Caco-2 (cell line): ENCODE measurements at regions not wholly inside any gene's neighbourhood (a gene's known extent, or its start where the extent isn't known, plus 50 kb on each side); places are given as distances from the start of the nearest gene placed in this dataset.

Experiments used
- BruUV-seq: library from RNA; stranded (reverse); fragments of 400-500 nt; replicated peaks from 2 replicates; lab custom pipeline; 2021; lab: Mats Ljungman, UMichigan
- CTCF ChIA-PET: fragments of 300-600 bp; sonication (Branson Sonifier 250); formaldehyde crosslinking; loops from one replicate; lab custom pipeline; 2022; ENCODE audit warnings: antibody characterized with exemption; lab: Charles Lee
- POLR2A ChIA-PET: fragments of 300-600 bp; sonication (Branson Sonifier 250); formaldehyde crosslinking; loops from one replicate; lab custom pipeline; 2022; ENCODE audit warnings: antibody characterized with exemption; lab: Charles Lee
- DNase-seq, 2 experiments: peaks; one replicate each; pipeline versions ENCODE4 v3.0.0 to v3.0.0-alpha.2; 2020 to 2022
- H3K27me3 ChIP-seq: replicated peaks from 2 replicates; pipeline ENCODE4 v1.6.0; 2011; ENCODE audit warnings: low read length; ENCODE audit not compliant: control insufficient read depth, insufficient read depth
- H3K36me3 ChIP-seq: 2 replicates; pipeline ENCODE4 v1.5.1; 2011; ENCODE audit warnings: low read length; ENCODE audit not compliant: control insufficient read depth, insufficient read depth
- H3K4me1 ChIP-seq: fragments of 250-450 bp; sonication (Bioruptor Pico); 2 replicates; pipeline ENCODE4 v1.5.1; 2020; ENCODE audit warnings: mild to moderate bottlenecking
- H3K4me3 ChIP-seq: 2 replicates; pipeline ENCODE4 v1.5.1; 2011; ENCODE audit warnings: low read depth, mild to moderate bottlenecking, control low read depth, low read length
- H3K9me3 ChIP-seq: fragments of 250-450 bp; sonication (Bioruptor Pico); 2 replicates; pipeline ENCODE4 v1.5.1; 2020; ENCODE audit warnings: mild to moderate bottlenecking, moderate library complexity
- H3K27ac Mint-ChIP-seq: one replicate; pipeline ENCODE4 v1.8.0; 2022; ENCODE audit warnings: mixed read lengths; ENCODE audit not compliant: unreplicated experiment
- H3K27me3 Mint-ChIP-seq: one replicate; pipeline ENCODE4 v1.8.0; 2022; ENCODE audit warnings: mixed read lengths; ENCODE audit not compliant: insufficient read depth, unreplicated experiment
- H3K36me3 Mint-ChIP-seq: one replicate; pipeline ENCODE4 v1.8.0; 2022; ENCODE audit warnings: mild to moderate bottlenecking, mixed read lengths; ENCODE audit not compliant: insufficient read depth, unreplicated experiment
- H3K4me1 Mint-ChIP-seq: one replicate; pipeline ENCODE4 v1.8.0; 2022; ENCODE audit warnings: low read depth, mixed read lengths; ENCODE audit not compliant: unreplicated experiment
- H3K4me3 Mint-ChIP-seq: one replicate; pipeline ENCODE4 v1.8.0; 2022; ENCODE audit warnings: mild to moderate bottlenecking, moderate library complexity, mixed read lengths; ENCODE audit not compliant: unreplicated experiment
- H3K9me3 Mint-ChIP-seq: one replicate; pipeline ENCODE4 v1.8.0; 2022; ENCODE audit warnings: mixed read lengths; ENCODE audit not compliant: unreplicated experiment
- CTCF ChIP-seq, 2 experiments: fragments of 200-600 bp in 1 of 2; IDR thresholded peaks; 1 replicate in 1 of 2; 2 replicates in 1 of 2; pipeline versions ENCODE4 v1.5.1 to v1.8.0; 2011 to 2022; ENCODE audit warnings: antibody characterized with exemption in 1 of 2, control low read depth in 1 of 2, inconsistent platforms in 1 of 2, low read depth in 1 of 2, low read length in 1 of 2, mild to moderate bottlenecking in 1 of 2, moderate library complexity in 1 of 2; ENCODE audit not compliant: insufficient read depth in 1 of 2, severe bottlenecking in 1 of 2, unreplicated experiment in 1 of 2
- intact Hi-C: fragments of 100-400 bp; cut with micrococcal nuclease; formaldehyde crosslinking; loops from one replicate; pipeline ENCODE4 v1.10.0; 2022; ENCODE audit not compliant: unreplicated experiment

GRCh38 chr13:106155411-106155810 lies 380.1 kb downstream of the EFNB2 start:
- BruUV-seq: no TSS peak
- no peaks in the 10 kb centered on the region for H3K27me3 Mint-ChIP-seq
- no peak overlapping the region for H3K27ac Mint-ChIP-seq
- H3K36me3 Mint-ChIP-seq: peaks cover 6% of the 10 kb centered on the region
- peaks cover 32% of the 10 kb centered on the region for H3K4me1 ChIP-seq
- no peak overlapping the region for H3K4me3 ChIP-seq
- H3K36me3 ChIP-seq: no peaks in the 10 kb centered on the region
- H3K9me3 ChIP-seq: no peaks in the 10 kb centered on the region
- TF ChIP-seq CTCF (IDR thresholded peaks at IDR 0.05; ENCODE audit: insufficient read depth in 1 of 2, low read depth in 1 of 2, low read length in 1 of 2, severe bottlenecking in 1 of 2, unreplicated experiment in 1 of 2): no peak
- no peaks in the 10 kb centered on the region for H3K27me3 ChIP-seq
- no peak for DNase-seq
- POLR2A ChIA-PET: no interaction called here
- CTCF ChIA-PET: no interaction called here
- no peak overlapping the region for H3K4me3 Mint-ChIP-seq
- H3K4me1 Mint-ChIP-seq: peaks cover 29% of the 10 kb centered on the region
- intact Hi-C loops: no loop called here
- H3K9me3 Mint-ChIP-seq: peaks cover 10% of the 10 kb centered on the region

GRCh38 chr13:106153876-106154275 lies 381.6 kb downstream of the EFNB2 start:
- BruUV-seq: no TSS peak
- Mint-ChIP-seq H3K9me3 (peaks cover 10% of the 10 kb centered on the region), H3K27ac (no peak overlapping the region), H3K4me3 (no peak overlapping the region), H3K4me1 (peaks cover 29% of the 10 kb centered on the region), H3K27me3 (no peaks in the 10 kb centered on the region), H3K36me3 (peaks cover 6% of the 10 kb centered on the region)
- H3K4me3 ChIP-seq: no peak overlapping the region
- peaks cover 32% of the 10 kb centered on the region for H3K4me1 ChIP-seq
- ChIA-PET POLR2A (no interaction called here), CTCF (no interaction called here)
- H3K9me3 ChIP-seq: no peaks in the 10 kb centered on the region
- no peak for TF ChIP-seq CTCF (IDR thresholded peaks at IDR 0.05; ENCODE audit: insufficient read depth in 1 of 2, low read depth in 1 of 2, low read length in 1 of 2, severe bottlenecking in 1 of 2, unreplicated experiment in 1 of 2)
- H3K36me3 ChIP-seq: no peaks in the 10 kb centered on the region
- no peaks in the 10 kb centered on the region for H3K27me3 ChIP-seq
- DNase-seq: no peak
- intact Hi-C loops: no loop called here

GRCh38 chr13:106153041-106153440 lies 382.4 kb downstream of the EFNB2 start:
- Mint-ChIP-seq H3K4me3 (no peak overlapping the region), H3K27ac (no peak overlapping the region), H3K27me3 (no peaks in the 10 kb centered on the region), H3K4me1 (peaks cover 29% of the 10 kb centered on the region), H3K36me3 (peaks cover 6% of the 10 kb centered on the region), H3K9me3 (peaks cover 10% of the 10 kb centered on the region)
- ChIA-PET CTCF (no interaction called here), POLR2A (no interaction called here)
- Histone ChIP-seq H3K9me3 (no peaks in the 10 kb centered on the region), H3K4me1 (peaks cover 32% of the 10 kb centered on the region), H3K36me3 (no peaks in the 10 kb centered on the region), H3K4me3 (no peak overlapping the region), H3K27me3 (no peaks in the 10 kb centered on the region)
- TF ChIP-seq CTCF (IDR thresholded peaks at IDR 0.05; ENCODE audit: insufficient read depth in 1 of 2, low read depth in 1 of 2, low read length in 1 of 2, severe bottlenecking in 1 of 2, unreplicated experiment in 1 of 2): no peak
- intact Hi-C loops: no loop called here
- no peak for DNase-seq
- no TSS peak for BruUV-seq
